SK-N-SH treated with all-trans-retinoic acid at 6 μM for 48 hours (cell line): ENCODE measurements at regions not wholly inside any gene's neighbourhood (a gene's known extent, or its start where the extent isn't known, plus 50 kb on each side); places are given as distances from the start of the nearest gene placed in this dataset.

Experiments used
- ATAC-seq: fragments of 200-7000 bp; cut with Tn5 transposase; 3 replicates; pipeline ENCODE4 v1.9.1; 2020; ENCODE audit warnings: mild to moderate bottlenecking, moderate library complexity
- ARNTL ChIP-seq: fragments of 450-650 bp; formaldehyde crosslinking; IDR thresholded peaks from 2 replicates; pipeline ENCODE4 v1.5.0; 2020; ENCODE audit warnings: low read depth, mild to moderate bottlenecking, moderate library complexity, borderline replicate concordance
- BACH2 ChIP-seq: fragments of 250-450 bp; sonication (Bioruptor Pico); IDR thresholded peaks from 2 replicates; pipeline ENCODE4 v1.9.0; 2021; ENCODE audit warnings: mild to moderate bottlenecking, borderline replicate concordance
- CSDC2 ChIP-seq: fragments of 250-450 bp; sonication (Bioruptor Pico); IDR thresholded peaks from 2 replicates; pipeline ENCODE4 v1.5.0; 2020; ENCODE audit warnings: mild to moderate bottlenecking, moderate library complexity
- ESRRG ChIP-seq: fragments of 250-450 bp; sonication (Bioruptor Pico); IDR thresholded peaks from 2 replicates; pipeline ENCODE4 v1.6.1; 2021; ENCODE audit warnings: mild to moderate bottlenecking
- GLIS3 ChIP-seq: fragments of 250-450 bp; sonication (Bioruptor Pico); IDR thresholded peaks from 2 replicates; pipeline ENCODE4 v1.5.0; 2020; ENCODE audit warnings: mild to moderate bottlenecking, moderate library complexity
- ISL1 ChIP-seq: fragments of 250-450 bp; sonication (Bioruptor Pico); IDR thresholded peaks from 2 replicates; pipeline ENCODE4 v2.1.2; 2022; ENCODE audit warnings: mild to moderate bottlenecking, moderate library complexity
- OSR1 ChIP-seq: fragments of 250-450 bp; sonication (Bioruptor Pico); IDR thresholded peaks from 2 replicates; pipeline ENCODE4 v1.8.0; 2022; ENCODE audit warnings: moderate library complexity, mild to moderate bottlenecking, inconsistent platforms
- PPARA ChIP-seq: fragments of 250-450 bp; sonication (Bioruptor Pico); IDR thresholded peaks from 2 replicates; pipeline ENCODE4 v1.5.0; 2020; ENCODE audit warnings: mild to moderate bottlenecking, borderline replicate concordance
- RARB ChIP-seq: fragments of 250-450 bp; sonication (Bioruptor Pico); IDR thresholded peaks from 2 replicates; pipeline ENCODE4 v1.8.0; 2021; ENCODE audit warnings: mild to moderate bottlenecking, moderate library complexity
- SNAI2 ChIP-seq: fragments of 250-450 bp; sonication (Bioruptor Pico); IDR thresholded peaks from 2 replicates; pipeline ENCODE4 v1.5.0; 2020; ENCODE audit warnings: mild to moderate bottlenecking, moderate library complexity
- TCF4 ChIP-seq: fragments of 250-450 bp; sonication (Bioruptor Pico); IDR thresholded peaks from 2 replicates; pipeline ENCODE4 v1.8.0; 2021; ENCODE audit warnings: mild to moderate bottlenecking, moderate library complexity, borderline replicate concordance
- TOX ChIP-seq: fragments of 250-450 bp; sonication (Bioruptor Pico); IDR thresholded peaks from 2 replicates; pipeline ENCODE4 v1.8.0; 2021; ENCODE audit warnings: mild to moderate bottlenecking, moderate library complexity, borderline replicate concordance
- ZFP3 ChIP-seq: fragments of 250-450 bp; sonication (Bioruptor Pico); IDR thresholded peaks from 2 replicates; pipeline ENCODE4 v1.5.0; 2020; ENCODE audit warnings: mild to moderate bottlenecking, moderate library complexity
- ZFP30 ChIP-seq: fragments of 450-650 bp; formaldehyde crosslinking; IDR thresholded peaks from 2 replicates; pipeline ENCODE4 v1.5.0; 2022; ENCODE audit warnings: mild to moderate bottlenecking, moderate library complexity
- ZNF565 ChIP-seq: fragments of 450-650 bp; formaldehyde crosslinking; conservative IDR thresholded peaks from 2 replicates; pipeline ENCODE4 v1.5.0; 2020; ENCODE audit warnings: low read depth, mild to moderate bottlenecking, moderate library complexity
- ZNF8 ChIP-seq: fragments of 450-650 bp; formaldehyde crosslinking; IDR thresholded peaks from 2 replicates; pipeline ENCODE4 v1.5.0; 2020; ENCODE audit warnings: mild to moderate bottlenecking, moderate library complexity
- TF ChIP-seq, protein P1 (sequence below): fragments of 250-450 bp; sonication (Bioruptor Pico); IDR thresholded peaks from 2 replicates; pipeline ENCODE4 v1.5.0; 2020; ENCODE audit warnings: mild to moderate bottlenecking, moderate library complexity
- TF ChIP-seq, protein P2 (sequence below): fragments of 250-450 bp; sonication (Bioruptor Pico); IDR thresholded peaks from 2 replicates; pipeline ENCODE4 v1.8.0; 2021; ENCODE audit warnings: low read depth, mild to moderate bottlenecking, moderate library complexity, borderline replicate concordance
- TF ChIP-seq, protein P3 (sequence below): fragments of 250-450 bp; sonication (Bioruptor Pico); IDR thresholded peaks from 2 replicates; pipeline ENCODE4 v1.8.0; 2020; ENCODE audit warnings: mild to moderate bottlenecking, moderate library complexity, borderline replicate concordance
- TF ChIP-seq, protein P4 (sequence below): fragments of 250-450 bp; sonication (Bioruptor Pico); IDR thresholded peaks from 2 replicates; pipeline ENCODE4 v1.5.1; 2020; ENCODE audit warnings: low read depth, mild to moderate bottlenecking, moderate library complexity
- TF ChIP-seq, protein P5 (sequence below): fragments of 250-450 bp; sonication (Bioruptor Pico); IDR thresholded peaks from 2 replicates; pipeline ENCODE4 v1.5.1; 2021; ENCODE audit warnings: mild to moderate bottlenecking, moderate library complexity

DNA sequence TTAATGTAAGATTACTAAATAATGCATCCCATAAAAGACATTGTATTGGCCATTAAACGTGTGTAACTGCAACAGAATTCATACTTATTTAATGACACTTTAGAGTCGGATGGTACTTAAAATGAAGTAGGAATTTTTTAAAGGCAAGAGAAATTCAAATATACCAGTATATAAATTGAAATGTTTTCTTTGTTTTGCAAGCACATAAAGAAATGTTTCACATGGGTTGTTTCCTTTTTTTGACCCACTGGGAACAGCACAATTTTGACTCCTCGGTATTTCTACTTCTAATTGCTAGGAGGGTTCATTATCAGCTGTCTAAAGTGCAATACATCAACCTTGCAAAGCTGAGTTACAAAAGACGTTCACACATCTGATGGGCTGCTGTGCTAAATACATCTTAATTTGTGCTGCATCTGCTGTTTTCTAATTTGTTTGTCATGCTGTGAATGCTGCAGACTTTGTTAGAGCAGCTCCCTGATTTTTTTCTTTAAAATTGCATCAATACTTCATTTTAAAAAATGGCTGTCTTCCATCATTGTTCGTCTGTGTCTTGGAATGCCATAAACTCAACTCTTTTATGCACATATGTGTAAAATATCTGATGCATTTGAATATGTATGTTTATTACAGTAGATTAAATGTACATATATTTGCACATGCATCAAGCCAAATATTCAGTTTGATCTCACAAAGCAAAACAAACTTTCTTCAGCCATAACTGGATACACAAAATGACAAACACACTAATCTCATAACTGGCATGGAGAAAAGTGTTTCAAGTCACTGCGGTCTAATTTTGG is 454.0 kb upstream of the GRAMD2B start (continued):
- TF ChIP-seq, protein P1, sequence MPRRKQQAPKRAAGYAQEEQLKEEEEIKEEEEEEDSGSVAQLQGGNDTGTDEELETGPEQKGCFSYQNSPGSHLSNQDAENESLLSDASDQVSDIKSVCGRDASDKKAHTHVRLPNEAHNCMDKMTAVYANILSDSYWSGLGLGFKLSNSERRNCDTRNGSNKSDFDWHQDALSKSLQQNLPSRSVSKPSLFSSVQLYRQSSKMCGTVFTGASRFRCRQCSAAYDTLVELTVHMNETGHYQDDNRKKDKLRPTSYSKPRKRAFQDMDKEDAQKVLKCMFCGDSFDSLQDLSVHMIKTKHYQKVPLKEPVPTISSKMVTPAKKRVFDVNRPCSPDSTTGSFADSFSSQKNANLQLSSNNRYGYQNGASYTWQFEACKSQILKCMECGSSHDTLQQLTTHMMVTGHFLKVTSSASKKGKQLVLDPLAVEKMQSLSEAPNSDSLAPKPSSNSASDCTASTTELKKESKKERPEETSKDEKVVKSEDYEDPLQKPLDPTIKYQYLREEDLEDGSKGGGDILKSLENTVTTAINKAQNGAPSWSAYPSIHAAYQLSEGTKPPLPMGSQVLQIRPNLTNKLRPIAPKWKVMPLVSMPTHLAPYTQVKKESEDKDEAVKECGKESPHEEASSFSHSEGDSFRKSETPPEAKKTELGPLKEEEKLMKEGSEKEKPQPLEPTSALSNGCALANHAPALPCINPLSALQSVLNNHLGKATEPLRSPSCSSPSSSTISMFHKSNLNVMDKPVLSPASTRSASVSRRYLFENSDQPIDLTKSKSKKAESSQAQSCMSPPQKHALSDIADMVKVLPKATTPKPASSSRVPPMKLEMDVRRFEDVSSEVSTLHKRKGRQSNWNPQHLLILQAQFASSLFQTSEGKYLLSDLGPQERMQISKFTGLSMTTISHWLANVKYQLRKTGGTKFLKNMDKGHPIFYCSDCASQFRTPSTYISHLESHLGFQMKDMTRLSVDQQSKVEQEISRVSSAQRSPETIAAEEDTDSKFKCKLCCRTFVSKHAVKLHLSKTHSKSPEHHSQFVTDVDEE (CRISPR knock-in tag) = no peak
- TF ChIP-seq GLIS3 = no peak

DNA sequence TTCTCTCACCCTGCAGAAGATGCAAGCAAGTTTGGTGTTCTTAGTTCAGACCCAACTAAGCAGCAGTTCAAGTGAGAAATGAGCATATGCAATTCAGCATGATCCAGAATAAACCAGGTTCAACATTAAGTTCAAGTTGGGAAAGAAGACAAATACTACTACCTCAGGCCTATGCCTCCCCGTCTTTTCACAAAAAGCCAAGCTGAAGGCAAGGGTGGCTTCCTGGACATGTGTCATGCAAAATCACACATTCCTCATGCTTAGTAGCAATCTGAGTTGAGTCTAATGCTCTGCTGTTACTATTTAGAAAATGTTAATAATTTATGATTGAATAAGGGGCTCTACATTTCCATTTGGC is 453.4 kb upstream of the GRAMD2B start:
- no peak for ATAC-seq
- TF ChIP-seq TCF4 (CRISPR knock-in tag) (no peak), RARB (CRISPR knock-in tag) (no peak), ZNF565 (no peak), ZNF8 (no peak), ZFP3 (CRISPR knock-in tag) (no peak), ZFP30 (CRISPR knock-in tag) (no peak), OSR1 (CRISPR knock-in tag) (no peak), ESRRG (CRISPR knock-in tag) (no peak), CSDC2 (no peak), BACH2 (CRISPR knock-in tag) (no peak), GLIS3 (no peak)
- TF ChIP-seq, protein P2, sequence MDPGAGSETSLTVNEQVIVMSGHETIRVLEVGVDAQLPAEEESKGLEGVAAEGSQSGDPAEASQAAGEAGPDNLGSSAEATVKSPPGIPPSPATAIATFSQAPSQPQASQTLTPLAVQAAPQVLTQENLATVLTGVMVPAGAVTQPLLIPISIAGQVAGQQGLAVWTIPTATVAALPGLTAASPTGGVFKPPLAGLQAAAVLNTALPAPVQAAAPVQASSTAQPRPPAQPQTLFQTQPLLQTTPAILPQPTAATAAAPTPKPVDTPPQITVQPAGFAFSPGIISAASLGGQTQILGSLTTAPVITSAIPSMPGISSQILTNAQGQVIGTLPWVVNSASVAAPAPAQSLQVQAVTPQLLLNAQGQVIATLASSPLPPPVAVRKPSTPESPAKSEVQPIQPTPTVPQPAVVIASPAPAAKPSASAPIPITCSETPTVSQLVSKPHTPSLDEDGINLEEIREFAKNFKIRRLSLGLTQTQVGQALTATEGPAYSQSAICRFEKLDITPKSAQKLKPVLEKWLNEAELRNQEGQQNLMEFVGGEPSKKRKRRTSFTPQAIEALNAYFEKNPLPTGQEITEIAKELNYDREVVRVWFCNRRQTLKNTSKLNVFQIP (CRISPR knock-in tag) = no peak
- TF ChIP-seq, protein P3, sequence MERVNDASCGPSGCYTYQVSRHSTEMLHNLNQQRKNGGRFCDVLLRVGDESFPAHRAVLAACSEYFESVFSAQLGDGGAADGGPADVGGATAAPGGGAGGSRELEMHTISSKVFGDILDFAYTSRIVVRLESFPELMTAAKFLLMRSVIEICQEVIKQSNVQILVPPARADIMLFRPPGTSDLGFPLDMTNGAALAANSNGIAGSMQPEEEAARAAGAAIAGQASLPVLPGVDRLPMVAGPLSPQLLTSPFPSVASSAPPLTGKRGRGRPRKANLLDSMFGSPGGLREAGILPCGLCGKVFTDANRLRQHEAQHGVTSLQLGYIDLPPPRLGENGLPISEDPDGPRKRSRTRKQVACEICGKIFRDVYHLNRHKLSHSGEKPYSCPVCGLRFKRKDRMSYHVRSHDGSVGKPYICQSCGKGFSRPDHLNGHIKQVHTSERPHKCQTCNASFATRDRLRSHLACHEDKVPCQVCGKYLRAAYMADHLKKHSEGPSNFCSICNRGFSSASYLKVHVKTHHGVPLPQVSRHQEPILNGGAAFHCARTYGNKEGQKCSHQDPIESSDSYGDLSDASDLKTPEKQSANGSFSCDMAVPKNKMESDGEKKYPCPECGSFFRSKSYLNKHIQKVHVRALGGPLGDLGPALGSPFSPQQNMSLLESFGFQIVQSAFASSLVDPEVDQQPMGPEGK (CRISPR knock-in tag) = no peak
- TF ChIP-seq, protein P4, sequence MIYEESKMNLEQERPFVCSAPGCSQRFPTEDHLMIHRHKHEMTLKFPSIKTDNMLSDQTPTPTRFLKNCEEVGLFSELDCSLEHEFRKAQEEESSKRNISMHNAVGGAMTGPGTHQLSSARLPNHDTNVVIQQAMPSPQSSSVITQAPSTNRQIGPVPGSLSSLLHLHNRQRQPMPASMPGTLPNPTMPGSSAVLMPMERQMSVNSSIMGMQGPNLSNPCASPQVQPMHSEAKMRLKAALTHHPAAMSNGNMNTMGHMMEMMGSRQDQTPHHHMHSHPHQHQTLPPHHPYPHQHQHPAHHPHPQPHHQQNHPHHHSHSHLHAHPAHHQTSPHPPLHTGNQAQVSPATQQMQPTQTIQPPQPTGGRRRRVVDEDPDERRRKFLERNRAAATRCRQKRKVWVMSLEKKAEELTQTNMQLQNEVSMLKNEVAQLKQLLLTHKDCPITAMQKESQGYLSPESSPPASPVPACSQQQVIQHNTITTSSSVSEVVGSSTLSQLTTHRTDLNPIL = no peak
- TF ChIP-seq, protein P5, sequence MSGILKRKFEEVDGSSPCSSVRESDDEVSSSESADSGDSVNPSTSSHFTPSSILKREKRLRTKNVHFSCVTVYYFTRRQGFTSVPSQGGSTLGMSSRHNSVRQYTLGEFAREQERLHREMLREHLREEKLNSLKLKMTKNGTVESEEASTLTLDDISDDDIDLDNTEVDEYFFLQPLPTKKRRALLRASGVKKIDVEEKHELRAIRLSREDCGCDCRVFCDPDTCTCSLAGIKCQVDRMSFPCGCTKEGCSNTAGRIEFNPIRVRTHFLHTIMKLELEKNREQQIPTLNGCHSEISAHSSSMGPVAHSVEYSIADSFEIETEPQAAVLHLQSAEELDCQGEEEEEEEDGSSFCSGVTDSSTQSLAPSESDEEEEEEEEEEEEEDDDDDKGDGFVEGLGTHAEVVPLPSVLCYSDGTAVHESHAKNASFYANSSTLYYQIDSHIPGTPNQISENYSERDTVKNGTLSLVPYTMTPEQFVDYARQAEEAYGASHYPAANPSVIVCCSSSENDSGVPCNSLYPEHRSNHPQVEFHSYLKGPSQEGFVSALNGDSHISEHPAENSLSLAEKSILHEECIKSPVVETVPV = no peak

DNA sequence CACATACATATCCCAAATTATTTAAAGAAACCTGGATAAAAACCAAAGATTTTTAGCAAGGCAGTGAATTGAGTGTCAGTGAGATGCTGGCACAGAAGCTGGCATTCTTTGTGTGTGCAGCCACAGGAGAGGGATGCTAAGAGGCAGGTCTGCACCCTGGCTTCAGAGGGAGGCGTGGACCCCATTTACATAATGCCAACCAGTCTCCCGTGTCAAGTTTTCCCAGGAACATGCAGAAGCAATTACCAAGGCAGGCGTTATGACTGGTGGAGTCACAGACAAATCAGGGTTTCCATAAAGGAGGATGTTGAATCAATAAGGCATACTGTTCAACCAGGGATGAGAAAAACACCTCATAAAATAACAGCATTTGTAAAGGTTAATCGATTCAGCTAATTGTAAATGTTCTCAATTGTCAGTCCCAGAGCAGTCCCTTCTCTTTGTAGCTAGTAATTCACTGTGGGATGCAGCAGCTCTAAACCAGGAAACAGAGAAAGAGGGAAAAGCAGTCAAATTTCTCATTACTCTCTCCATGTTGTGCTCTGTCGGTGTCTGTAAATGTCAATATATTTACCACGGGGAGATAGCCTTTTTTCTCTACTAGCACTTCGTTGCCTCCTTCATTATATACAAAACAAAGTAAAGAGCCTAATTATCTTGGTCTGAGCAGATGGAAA is 452.4 kb upstream of the GRAMD2B start:
- TF ChIP-seq SNAI2 (CRISPR knock-in tag) (no peak), ISL1 (CRISPR knock-in tag) (no peak), RARB (CRISPR knock-in tag) (no peak), OSR1 (CRISPR knock-in tag) (no peak), ZFP30 (CRISPR knock-in tag) (no peak), TCF4 (CRISPR knock-in tag) (no peak), ZFP3 (CRISPR knock-in tag) (no peak), ESRRG (CRISPR knock-in tag) (no peak), BACH2 (CRISPR knock-in tag) (no peak), ARNTL (CRISPR knock-in tag) (no peak), TOX (no peak), CSDC2 (no peak), PPARA (CRISPR knock-in tag) (no peak)
- TF ChIP-seq, protein P1 (CRISPR knock-in tag) = no peak
- TF ChIP-seq, protein P2 (CRISPR knock-in tag) = no peak
- no peak for ATAC-seq
